ENCODE measurements at regions not wholly inside any gene's neighbourhood (a gene's known extent, or its start where the extent isn't known, plus 50 kb on each side); places are given as distances from the start of the nearest gene placed in this dataset.

- no peak for DNase-seq (ENCODE audit: low read depth in 2 of 2)
Measured at GRCh38 chr17:52754838-52755237, 596.3 kb upstream of the CA10 start.

- DNase-seq (ENCODE audit: low read depth in 2 of 2): no peak
Measured at GRCh38 chr17:52751051-52751450, 592.5 kb upstream of the CA10 start.

GRCh38 chr17:52744179-52744578, 585.7 kb upstream of the CA10 start:
- no peak for DNase-seq (ENCODE audit: low read depth in 2 of 2)

- no peak for DNase-seq (ENCODE audit: low read depth in 2 of 2)
Measured at GRCh38 chr17:52740006-52740405, 581.5 kb upstream of the CA10 start.

- DNase-seq (ENCODE audit: low read depth in 2 of 2): no peak
Measured at GRCh38 chr17:52738791-52739190, 580.3 kb upstream of the CA10 start.

GRCh38 chr17:52737071-52737470, 578.6 kb upstream of the CA10 start:
- DNase-seq (ENCODE audit: low read depth in 2 of 2): no peak

GRCh38 chr17:52732841-52733240, 574.3 kb upstream of the CA10 start:
- DNase-seq (ENCODE audit: low read depth in 2 of 2): no peak

GRCh38 chr17:52724578-52724977, 566.1 kb upstream of the CA10 start:
- DNase-seq (ENCODE audit: low read depth in 2 of 2): no peak

GRCh38 chr17:52721910-52722309, 563.4 kb upstream of the CA10 start:
- no peak for DNase-seq (ENCODE audit: low read depth in 2 of 2)

GRCh38 chr17:52710363-52710901, 551.9 kb upstream of the CA10 start:
- DNase-seq (ENCODE audit: low read depth in 2 of 2): no peak

GRCh38 chr17:52709724-52710123, 551.2 kb upstream of the CA10 start:
- DNase-seq (ENCODE audit: low read depth in 2 of 2): no peak

- DNase-seq (ENCODE audit: low read depth in 2 of 2): no peak
Measured at GRCh38 chr17:52696362-52696761, 537.8 kb upstream of the CA10 start.

- DNase-seq (ENCODE audit: low read depth in 2 of 2): no peak
Measured at GRCh38 chr17:52686140-52686539, 527.6 kb upstream of the CA10 start.

- DNase-seq (ENCODE audit: low read depth in 2 of 2): no peak
Measured at GRCh38 chr17:52681480-52681879, 523.0 kb upstream of the CA10 start.

GRCh38 chr17:52678211-52678610, 519.7 kb upstream of the CA10 start:
- no peak for DNase-seq (ENCODE audit: low read depth in 2 of 2)

GRCh38 chr17:52674686-52675085, 516.2 kb upstream of the CA10 start:
- no peak for DNase-seq (ENCODE audit: low read depth in 2 of 2)

GRCh38 chr17:52673791-52674190, 515.3 kb upstream of the CA10 start:
- no peak for DNase-seq (ENCODE audit: low read depth in 2 of 2)

- DNase-seq (ENCODE audit: low read depth in 2 of 2): no peak
Measured at GRCh38 chr17:52666264-52666663, 507.8 kb upstream of the CA10 start.

GRCh38 chr17:52660692-52661091, 502.2 kb upstream of the CA10 start:
- no peak for DNase-seq (ENCODE audit: low read depth in 2 of 2)

GRCh38 chr17:52653014-52653413, 494.5 kb upstream of the CA10 start:
- no peak for DNase-seq (ENCODE audit: low read depth in 2 of 2)

GRCh38 chr17:52648995-52649394, 490.5 kb upstream of the CA10 start:
- DNase-seq (ENCODE audit: low read depth in 2 of 2): no peak

- DNase-seq (ENCODE audit: low read depth in 2 of 2): no peak
Measured at GRCh38 chr17:52647411-52647810, 488.9 kb upstream of the CA10 start.

- no peak for DNase-seq (ENCODE audit: low read depth in 2 of 2)
Measured at GRCh38 chr17:52636443-52636842, 477.9 kb upstream of the CA10 start.

- no peak for DNase-seq (ENCODE audit: low read depth in 2 of 2)
Measured at GRCh38 chr17:52606590-52606989, 448.1 kb upstream of the CA10 start.

All from dermis microvascular lymphatic vessel endothelial cell (primary cell).